HEK293 (cell line): ENCODE measurements at regions not wholly inside any gene's neighbourhood (a gene's known extent, or its start where the extent isn't known, plus 50 kb on each side); places are given as distances from the start of the nearest gene placed in this dataset.
A peak's percentile ranks its signal among the peaks of the same experiment; 100 is the strongest.

ENCODE experiments used
- CTCF ChIA-PET: fragments of 350-600 bp; formaldehyde crosslinking; extraction: SDS; loops from one replicate; lab custom pipeline; 2021; ENCODE audit warnings: antibody characterized with exemption; lab: Yijun Ruan, JAX
- POLR2A ChIA-PET: fragments of 300-600 bp; formaldehyde crosslinking; extraction: SDS; loops from one replicate; lab custom pipeline; 2020; ENCODE audit warnings: antibody characterized with exemption, inconsistent platforms; lab: Yijun Ruan, JAX
- H3K27ac ChIP-seq: fragments of 200-500 bp; sonication (Bioruptor generic); 2 replicates; pipeline ENCODE4 v1.5.1; 2014; ENCODE audit warnings: low read depth, low read length, control low read depth, inconsistent platforms; ENCODE audit errors: extremely low read depth
- H3K36me3 ChIP-seq, 2 experiments: fragments of 200-500 bp in 1 of 2; sonication (Bioruptor generic) in 1 of 2; 1 replicate in 1 of 2; 2 replicates in 1 of 2; pipeline ENCODE4 v1.5.1; 2014 to 2017; ENCODE audit warnings: inconsistent platforms in 2 of 2, low read length in 2 of 2; ENCODE audit not compliant: control insufficient read depth in 2 of 2, insufficient read depth in 1 of 2
- H3K4me1 ChIP-seq: fragments of 200-500 bp; sonication (Bioruptor generic); 2 replicates; pipeline ENCODE4 v1.5.1; 2014; ENCODE audit warnings: mild to moderate bottlenecking, low read length, inconsistent platforms; ENCODE audit not compliant: control insufficient read depth, insufficient read depth
- H3K4me3 ChIP-seq: 2 replicates; pipeline ENCODE4 v1.5.1; 2011; ENCODE audit warnings: low read depth, mild to moderate bottlenecking, control low read depth, low read length, moderate library complexity
- H3K9me3 ChIP-seq: fragments of 200-500 bp; sonication (Bioruptor generic); 2 replicates; pipeline ENCODE4 v1.5.1; 2014; ENCODE audit warnings: low read depth, low read length, inconsistent platforms; ENCODE audit not compliant: control insufficient read depth, insufficient read depth
- ATF2 ChIP-seq: fragments of 450-650 bp; formaldehyde crosslinking; IDR thresholded peaks from 2 replicates; pipeline ENCODE4 v1.5.1; 2016; ENCODE audit warnings: missing biosample characterization, missing genetic modification characterization, low read depth
- BCL11B ChIP-seq: fragments of 450-650 bp; formaldehyde crosslinking; IDR thresholded peaks from 2 replicates; pipeline ENCODE4 v1.5.1; 2016; ENCODE audit warnings: low read depth, missing biosample characterization, missing genetic modification characterization
- KLF10 ChIP-seq: fragments of 450-650 bp; IDR thresholded peaks from 2 replicates; pipeline ENCODE4 v1.5.1; 2018; ENCODE audit warnings: missing biosample characterization, mild to moderate bottlenecking, missing genetic modification characterization
- KLF17 ChIP-seq: fragments of 450-650 bp; formaldehyde crosslinking; IDR thresholded peaks from 2 replicates; pipeline ENCODE4 v1.5.1; 2016; ENCODE audit warnings: missing biosample characterization, missing genetic modification characterization
- MEIS1 ChIP-seq: sonication (generic); formaldehyde crosslinking; IDR thresholded peaks from 2 replicates; pipeline ENCODE4 v1.8.1; 2022; ENCODE audit warnings: missing genetic modification reagents, mild to moderate bottlenecking, borderline replicate concordance
- OSR2 ChIP-seq: fragments of 450-650 bp; formaldehyde crosslinking; IDR thresholded peaks from 2 replicates; pipeline ENCODE4 v1.5.1; 2016; ENCODE audit warnings: missing biosample characterization, missing genetic modification characterization
- OVOL3 ChIP-seq: fragments of 450-650 bp; formaldehyde crosslinking; IDR thresholded peaks from 2 replicates; pipeline ENCODE4 v1.5.1; 2016; ENCODE audit warnings: missing biosample characterization, missing genetic modification characterization
- SCRT1 ChIP-seq: fragments of 450-650 bp; formaldehyde crosslinking; IDR thresholded peaks from 2 replicates; pipeline ENCODE4 v1.5.1; 2016; ENCODE audit warnings: missing biosample characterization, missing genetic modification characterization, borderline replicate concordance
- YY1 ChIP-seq: fragments of 450-650 bp; formaldehyde crosslinking; IDR thresholded peaks from 2 replicates; pipeline ENCODE4 v1.5.1; 2018; ENCODE audit warnings: missing biosample characterization, missing genetic modification characterization
- ZBTB44 ChIP-seq: fragments of 450-650 bp; IDR thresholded peaks from 2 replicates; pipeline ENCODE4 v1.5.1; 2018; ENCODE audit warnings: missing biosample characterization, mild to moderate bottlenecking, missing genetic modification characterization
- ZBTB48 ChIP-seq: fragments of 450-650 bp; formaldehyde crosslinking; IDR thresholded peaks from 2 replicates; pipeline ENCODE4 v1.5.1; 2016; ENCODE audit warnings: missing biosample characterization, missing genetic modification characterization
- ZFP37 ChIP-seq: fragments of 450-650 bp; formaldehyde crosslinking; IDR thresholded peaks from 2 replicates; pipeline ENCODE4 v1.5.1; 2016; ENCODE audit warnings: missing biosample characterization, missing genetic modification characterization
- ZNF157 ChIP-seq: fragments of 450-650 bp; formaldehyde crosslinking; IDR thresholded peaks from 2 replicates; pipeline ENCODE4 v1.5.1; 2016; ENCODE audit warnings: missing biosample characterization, missing genetic modification characterization
- ZNF174 ChIP-seq: fragments of 450-650 bp; formaldehyde crosslinking; IDR thresholded peaks from 2 replicates; pipeline ENCODE4 v1.5.0; 2017; ENCODE audit warnings: missing biosample characterization, mild to moderate bottlenecking, missing genetic modification characterization
- ZNF175 ChIP-seq: fragments of 450-650 bp; formaldehyde crosslinking; IDR thresholded peaks from 2 replicates; pipeline ENCODE4 v1.5.1; 2016; ENCODE audit warnings: missing biosample characterization, missing genetic modification characterization
- ZNF19 ChIP-seq: fragments of 450-650 bp; formaldehyde crosslinking; IDR thresholded peaks from 2 replicates; pipeline ENCODE4; 2016; ENCODE audit warnings: missing biosample characterization, missing genetic modification characterization, low read depth
- ZNF24 ChIP-seq: fragments of 450-650 bp; formaldehyde crosslinking; IDR thresholded peaks from 2 replicates; pipeline ENCODE4 v1.5.1; 2016; ENCODE audit warnings: missing biosample characterization, missing genetic modification characterization
- ZNF433 ChIP-seq: fragments of 450-650 bp; formaldehyde crosslinking; IDR thresholded peaks from 2 replicates; pipeline ENCODE4 v1.5.1; 2016; ENCODE audit warnings: missing biosample characterization, missing genetic modification characterization, low read depth
- ZNF488 ChIP-seq: fragments of 450-650 bp; formaldehyde crosslinking; IDR thresholded peaks from 2 replicates; pipeline ENCODE4 v1.5.1; 2016; ENCODE audit warnings: missing biosample characterization, missing genetic modification characterization
- ZNF580 ChIP-seq: fragments of 450-650 bp; formaldehyde crosslinking; IDR thresholded peaks from 2 replicates; pipeline ENCODE4 v1.5.1; 2016; ENCODE audit warnings: missing biosample characterization, missing genetic modification characterization
- ZNF596 ChIP-seq: fragments of 450-650 bp; IDR thresholded peaks from 2 replicates; pipeline ENCODE4 v1.5.0; 2018; ENCODE audit warnings: missing biosample characterization, mild to moderate bottlenecking, missing genetic modification characterization, moderate library complexity
- ZNF600 ChIP-seq: fragments of 450-650 bp; formaldehyde crosslinking; IDR thresholded peaks from 2 replicates; pipeline ENCODE4 v1.5.1; 2016; ENCODE audit warnings: missing biosample characterization, missing genetic modification characterization
- ZNF624 ChIP-seq: fragments of 450-650 bp; formaldehyde crosslinking; IDR thresholded peaks from 2 replicates; pipeline ENCODE4 v1.5.1; 2017; ENCODE audit warnings: missing biosample characterization, missing genetic modification characterization
- ZNF768 ChIP-seq: fragments of 450-650 bp; formaldehyde crosslinking; IDR thresholded peaks from 2 replicates; pipeline ENCODE4 v1.5.1; 2018; ENCODE audit warnings: missing biosample characterization, mild to moderate bottlenecking, missing genetic modification characterization
- ZNF785 ChIP-seq: fragments of 450-650 bp; formaldehyde crosslinking; IDR thresholded peaks from 2 replicates; pipeline ENCODE4 v1.5.1; 2016; ENCODE audit warnings: missing biosample characterization, missing genetic modification characterization
- ZNF837 ChIP-seq: fragments of 450-650 bp; formaldehyde crosslinking; IDR thresholded peaks from 2 replicates; pipeline ENCODE4 v1.5.1; 2016; ENCODE audit warnings: missing biosample characterization, missing genetic modification characterization
- ZSCAN16 ChIP-seq: fragments of 450-650 bp; formaldehyde crosslinking; IDR thresholded peaks from 2 replicates; pipeline ENCODE4 v1.5.1; 2016; ENCODE audit warnings: missing biosample characterization, missing genetic modification characterization
- ZSCAN30 ChIP-seq: fragments of 450-650 bp; IDR thresholded peaks from 2 replicates; pipeline ENCODE4 v1.5.1; 2018; ENCODE audit warnings: missing biosample characterization, mild to moderate bottlenecking, missing genetic modification characterization, moderate library complexity

GRCh38 chr7:33669251-33669670 lies 236.1 kb upstream of the BMPER start (continued):
- peak; percentile 91 for TF ChIP-seq ZNF488 (tag by site-specific recombination)
- no peak for TF ChIP-seq ZSCAN16 (tag by site-specific recombination)
- TF ChIP-seq ZNF24 (tag by site-specific recombination), result peak; percentile 93
- TF ChIP-seq ZNF600 (tag by site-specific recombination), result peak; percentile 64; the same call in 1 of the 2 replicates
- peak; percentile 80 for TF ChIP-seq KLF10 (tag by site-specific recombination)
- no peak for TF ChIP-seq ZNF768 (tag by site-specific recombination)
- TF ChIP-seq BCL11B (tag by site-specific recombination), result peak; percentile 86

GRCh38 chr7:33671531-33672262 lies 233.6 kb upstream of the BMPER start:
- Histone ChIP-seq H3K27ac (no peak overlapping the region), H3K4me3 (no peak overlapping the region), H3K9me3 (no peaks in the 10 kb centered on the region), H3K36me3 (no peaks in the 10 kb centered on the region), H3K4me1 (peaks cover 6% of the 10 kb centered on the region)
- TF ChIP-seq ZNF174 (tag by site-specific recombination) (no peak), ZBTB44 (tag by site-specific recombination) (peak; percentile 26; the same call in 1 of the 2 replicates), ZNF157 (no peak), SCRT1 (tag by site-specific recombination) (no peak)
- CTCF ChIA-PET, result interaction anchor here (0.6 to 2.4 kb wide), 4 partner anchors 14 to 212 kb away, joined by 3 to 5 read pairs (median 4); no protein-coding TSS in a partner anchor
- POLR2A ChIA-PET, result no interaction called here

GRCh38 chr7:33673029-33673700 lies 232.2 kb upstream of the BMPER start:
- TF ChIP-seq OVOL3 (no peak), KLF17 (no peak), ZNF175 (no peak), YY1 (no peak), ATF2 (tag by site-specific recombination) (no peak), OSR2 (no peak), ZNF785 (tag by site-specific recombination) (no peak), ZSCAN30 (tag by site-specific recombination) (no peak), ZNF580 (tag by site-specific recombination) (no peak), ZNF624 (tag by site-specific recombination) (no peak), MEIS1 (no peak), ZNF433 (no peak), ZNF19 (tag by site-specific recombination) (no peak), ZFP37 (no peak), ZBTB48 (no peak), ZNF596 (tag by site-specific recombination) (no peak), ZNF837 (tag by site-specific recombination) (no peak)
- POLR2A ChIA-PET, result no interaction called here
- Histone ChIP-seq H3K27ac (no peak overlapping the region), H3K9me3 (no peaks in the 10 kb centered on the region), H3K36me3 (no peaks in the 10 kb centered on the region), H3K4me1 (peaks cover 6% of the 10 kb centered on the region), H3K4me3 (no peak overlapping the region)
- CTCF ChIA-PET, result interaction anchor here (0.6 to 2.4 kb wide), 8 partner anchors 9 to 338 kb away, joined by 3 to 6 read pairs (median 4); no protein-coding TSS in a partner anchor
